Sigmoid colon (tissue), 4 donors: ENCODE measurements at regions not wholly inside any gene's neighbourhood (a gene's known extent, or its start where the extent isn't known, plus 50 kb on each side); places are given as distances from the start of the nearest gene placed in this dataset.

Experiments
- POLR2A ChIP-seq, 2 donors: fragments of 450-650 bp; IDR thresholded peaks; one replicate each; pipeline ENCODE4 v1.6.1; 2016; ENCODE audit warnings: antibody characterized with exemption in 2 of 2, mild to moderate bottlenecking in 2 of 2, moderate library complexity in 2 of 2
- POLR2AphosphoS5 ChIP-seq, 4 donors: sonication (generic); formaldehyde crosslinking; IDR thresholded peaks; one replicate each; pipeline ENCODE4 v1.6.1; 2017; ENCODE audit warnings: antibody characterized with exemption in 4 of 4
- TF ChIP-seq, protein P1 (sequence below), 4 experiments: fragments of 450-650 bp in 3 of 4; fragments of 200-600 bp in 1 of 4; IDR thresholded peaks; one replicate each; pipeline ENCODE4 v1.5.1; 2016 to 2019; ENCODE audit warnings: antibody characterized with exemption in 4 of 4, mild to moderate bottlenecking in 3 of 4, moderate library complexity in 2 of 4

GRCh38 chr5:142208777-142209312 lies 100.3 kb downstream of the NDFIP1 start:
- no peak for TF ChIP-seq POLR2A (IDR thresholded peaks at IDR 0.05)
- TF ChIP-seq, protein P1, sequence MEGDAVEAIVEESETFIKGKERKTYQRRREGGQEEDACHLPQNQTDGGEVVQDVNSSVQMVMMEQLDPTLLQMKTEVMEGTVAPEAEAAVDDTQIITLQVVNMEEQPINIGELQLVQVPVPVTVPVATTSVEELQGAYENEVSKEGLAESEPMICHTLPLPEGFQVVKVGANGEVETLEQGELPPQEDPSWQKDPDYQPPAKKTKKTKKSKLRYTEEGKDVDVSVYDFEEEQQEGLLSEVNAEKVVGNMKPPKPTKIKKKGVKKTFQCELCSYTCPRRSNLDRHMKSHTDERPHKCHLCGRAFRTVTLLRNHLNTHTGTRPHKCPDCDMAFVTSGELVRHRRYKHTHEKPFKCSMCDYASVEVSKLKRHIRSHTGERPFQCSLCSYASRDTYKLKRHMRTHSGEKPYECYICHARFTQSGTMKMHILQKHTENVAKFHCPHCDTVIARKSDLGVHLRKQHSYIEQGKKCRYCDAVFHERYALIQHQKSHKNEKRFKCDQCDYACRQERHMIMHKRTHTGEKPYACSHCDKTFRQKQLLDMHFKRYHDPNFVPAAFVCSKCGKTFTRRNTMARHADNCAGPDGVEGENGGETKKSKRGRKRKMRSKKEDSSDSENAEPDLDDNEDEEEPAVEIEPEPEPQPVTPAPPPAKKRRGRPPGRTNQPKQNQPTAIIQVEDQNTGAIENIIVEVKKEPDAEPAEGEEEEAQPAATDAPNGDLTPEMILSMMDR (IDR thresholded peaks at IDR 0.05): no peak
- no peak for TF ChIP-seq POLR2AphosphoS5 (IDR thresholded peaks at IDR 0.05)
